ENCODE measurements at regions not wholly inside any gene's neighbourhood (a gene's known extent, or its start where the extent isn't known, plus 50 kb on each side); places are given as distances from the start of the nearest gene placed in this dataset.

DNA sequence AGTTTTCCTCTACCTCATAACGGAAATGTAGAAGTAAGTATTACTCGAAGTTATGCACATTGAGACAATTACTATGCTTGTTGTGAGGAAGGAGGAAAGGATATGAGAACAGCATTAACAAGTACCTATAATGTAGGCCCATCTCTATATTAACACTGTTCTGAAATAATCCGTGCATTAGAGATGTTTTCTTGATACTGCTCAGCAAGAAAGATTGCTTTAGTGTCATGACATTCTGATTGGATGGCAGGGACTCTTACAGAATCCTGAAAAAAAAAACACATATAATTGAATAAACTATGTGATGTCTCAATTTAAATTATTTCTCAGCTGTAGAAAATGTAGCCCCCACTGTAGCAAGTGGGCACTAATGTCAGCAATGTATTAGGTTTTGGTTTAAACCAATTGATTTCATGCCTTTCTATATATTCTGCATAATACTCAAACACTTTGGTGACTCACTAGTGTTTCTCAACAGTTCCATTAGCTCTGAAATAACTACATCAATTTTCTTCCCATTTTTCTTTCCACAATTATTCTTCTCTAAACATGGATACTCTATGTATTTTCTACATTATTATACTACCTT is 598.3 kb upstream of the BCHE start:
- TF ChIP-seq ATAD3A (CRISPR knock-in tag; IDR thresholded peaks at IDR 0.05), result no peak
- no peak for TF ChIP-seq THYN1 (CRISPR knock-in tag; IDR thresholded peaks at IDR 0.05; ENCODE audit: borderline replicate concordance, low read depth)
- TF ChIP-seq, protein P1, sequence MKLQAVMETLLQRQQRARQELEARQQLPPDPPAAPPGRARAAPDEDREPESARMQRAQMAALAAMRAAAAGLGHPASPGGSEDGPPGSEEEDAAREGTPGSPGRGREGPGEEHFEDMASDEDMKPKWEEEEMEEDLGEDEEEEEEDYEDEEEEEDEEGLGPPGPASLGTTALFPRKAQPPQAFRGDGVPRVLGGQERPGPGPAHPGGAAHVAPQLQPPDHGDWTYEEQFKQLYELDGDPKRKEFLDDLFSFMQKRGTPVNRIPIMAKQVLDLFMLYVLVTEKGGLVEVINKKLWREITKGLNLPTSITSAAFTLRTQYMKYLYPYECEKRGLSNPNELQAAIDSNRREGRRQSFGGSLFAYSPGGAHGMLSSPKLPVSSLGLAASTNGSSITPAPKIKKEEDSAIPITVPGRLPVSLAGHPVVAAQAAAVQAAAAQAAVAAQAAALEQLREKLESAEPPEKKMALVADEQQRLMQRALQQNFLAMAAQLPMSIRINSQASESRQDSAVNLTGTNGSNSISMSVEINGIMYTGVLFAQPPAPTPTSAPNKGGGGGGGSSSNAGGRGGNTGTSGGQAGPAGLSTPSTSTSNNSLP (IDR thresholded peaks at IDR 0.05; ENCODE audit: low read depth, low read length), result no peak
- no peak for TF ChIP-seq ZNF839 (CRISPR knock-in tag; IDR thresholded peaks at IDR 0.05; ENCODE audit: borderline replicate concordance)
- no peak for TF ChIP-seq ZNF362 (CRISPR knock-in tag; IDR thresholded peaks at IDR 0.05; ENCODE audit: borderline replicate concordance)
- TF ChIP-seq KLF16 (CRISPR knock-in tag; IDR thresholded peaks at IDR 0.05), result no peak
- no peak for TF ChIP-seq CHD4 (IDR thresholded peaks at IDR 0.05; ENCODE audit: borderline replicate concordance, low read length)
- no peak for TF ChIP-seq SPEN (CRISPR knock-in tag; IDR thresholded peaks at IDR 0.05; ENCODE audit: low read depth)
- TF ChIP-seq, protein P2, sequence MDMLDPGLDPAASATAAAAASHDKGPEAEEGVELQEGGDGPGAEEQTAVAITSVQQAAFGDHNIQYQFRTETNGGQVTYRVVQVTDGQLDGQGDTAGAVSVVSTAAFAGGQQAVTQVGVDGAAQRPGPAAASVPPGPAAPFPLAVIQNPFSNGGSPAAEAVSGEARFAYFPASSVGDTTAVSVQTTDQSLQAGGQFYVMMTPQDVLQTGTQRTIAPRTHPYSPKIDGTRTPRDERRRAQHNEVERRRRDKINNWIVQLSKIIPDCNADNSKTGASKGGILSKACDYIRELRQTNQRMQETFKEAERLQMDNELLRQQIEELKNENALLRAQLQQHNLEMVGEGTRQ (IDR thresholded peaks at IDR 0.05; ENCODE audit: low read depth, low read length), result no peak
- TF ChIP-seq, protein P2 (CRISPR knock-in tag; IDR thresholded peaks at IDR 0.05; ENCODE audit: borderline replicate concordance), result no peak
- TF ChIP-seq STAT5B (CRISPR knock-in tag; IDR thresholded peaks at IDR 0.05), result no peak
- TF ChIP-seq HOXD1 (CRISPR knock-in tag; IDR thresholded peaks at IDR 0.05), result no peak
- no peak for TF ChIP-seq ZNF710 (CRISPR knock-in tag; IDR thresholded peaks at IDR 0.05; ENCODE audit: borderline replicate concordance)
- no peak for TF ChIP-seq ARNTL (CRISPR knock-in tag; IDR thresholded peaks at IDR 0.05)
- TF ChIP-seq ZNF264 (CRISPR knock-in tag; IDR thresholded peaks at IDR 0.05), result no peak
- TF ChIP-seq TMF1 (CRISPR knock-in tag; IDR thresholded peaks at IDR 0.05; ENCODE audit: low read depth), result no peak
- TF ChIP-seq TGIF2 (CRISPR knock-in tag; IDR thresholded peaks at IDR 0.05), result no peak
- no peak for TF ChIP-seq KDM4B (CRISPR knock-in tag; IDR thresholded peaks at IDR 0.05)
- H3K27me3 ChIP-seq (ENCODE audit: control insufficient read depth in 1 of 2, insufficient read depth in 2 of 2, low read length in 2 of 2), result no peaks in the 10 kb centered on the region
- 10% methylated on average over 3 of the region's 3 CpGs for WGBS (ENCODE audit: low lambda C conversion rate)
- ChIA-PET POLR2A (no interaction called here), CTCF (ENCODE audit: low intra/inter-chr PET ratio, low total read pairs) (no interaction called here)
- no peak for DNase-seq (ENCODE audit: low spot score)
- no peak for ATAC-seq
- no peak overlapping the region for H2AFZ ChIP-seq (ENCODE audit: low read length)
- H3K9ac ChIP-seq (ENCODE audit: insufficient read depth, low read depth, low read length), result no peak overlapping the region
- no peak for FAIRE-seq
- no peaks in the 10 kb centered on the region for H4K20me1 ChIP-seq (ENCODE audit: insufficient read depth, low read length)
- intact Hi-C loops (cut with micrococcal nuclease; ENCODE audit: unreplicated experiment) (no loop called here), in situ Hi-C loops (cut with HindIII; ENCODE audit: extremely low pct_ligation_motif_present, low pct_unique_long_range_greater_than_20kb) (no loop called here)
- H3K4me1 ChIP-seq (ENCODE audit: insufficient read depth, low read length), result no peaks in the 10 kb centered on the region
- no TSS peak for BruUV-seq (replicated peaks)
- H3K36me3 ChIP-seq (replicated peaks in 1 of 2; ENCODE audit: control insufficient read depth in 1 of 2, insufficient read depth in 2 of 2, low read length in 2 of 2), result no peaks in the 10 kb centered on the region
- H3K27ac ChIP-seq (ENCODE audit: extremely low read length, insufficient read depth, low read length), result no peak overlapping the region
- no peaks in the 10 kb centered on the region for H3K9me3 ChIP-seq (ENCODE audit: low read length)
- no peak overlapping the region for H3K4me3 ChIP-seq (replicated peaks in 1 of 3; ENCODE audit: insufficient read depth in 1 of 3, low read depth in 2 of 3, low read length in 3 of 3)
- H3K4me2 ChIP-seq (ENCODE audit: low read depth, low read length), result no peak overlapping the region
- no peaks in the 10 kb centered on the region for H3K79me2 ChIP-seq (ENCODE audit: insufficient read depth, low read length)

Measured in HepG2 (cell line).